ENCODE measurements at regions not wholly inside any gene's neighbourhood (a gene's known extent, or its start where the extent isn't known, plus 50 kb on each side); places are given as distances from the start of the nearest gene placed in this dataset.

DNA sequence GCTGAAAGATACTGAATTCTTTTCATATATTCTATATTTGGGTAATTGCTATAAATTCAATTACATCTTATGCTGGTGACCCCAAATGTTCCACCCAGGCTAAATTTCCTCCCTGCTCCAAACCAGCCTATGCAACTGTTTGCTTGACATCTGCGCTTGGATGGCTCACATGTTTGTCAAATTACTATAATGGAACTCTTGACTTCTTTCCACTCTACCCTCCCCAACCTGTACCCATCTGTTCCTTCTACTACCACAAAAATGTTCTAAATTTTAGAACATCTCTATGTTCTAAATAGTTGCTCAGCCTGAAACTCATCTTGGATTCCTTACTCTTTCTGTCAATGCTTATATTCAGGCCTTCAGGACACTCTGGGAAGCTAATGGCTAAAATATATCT lies 249.9 kb upstream of the SMIM30 start:
- no peak for DNase-seq (ENCODE audit: low spot score in 2 of 2)
- no peaks in the 10 kb centered on the region for H3K4me1 ChIP-seq
- no peaks in the 10 kb centered on the region for H3K27me3 ChIP-seq
- no peak overlapping the region for H3K4me3 ChIP-seq
- no peaks in the 10 kb centered on the region for H3K9me3 ChIP-seq
- no peak overlapping the region for H3K27ac ChIP-seq
- no peaks in the 10 kb centered on the region for H3K36me3 ChIP-seq
- TF ChIP-seq POLR2AphosphoS5 (IDR thresholded peaks at IDR 0.05) (no peak), POLR2A (IDR thresholded peaks at IDR 0.05) (no peak)
- TF ChIP-seq, protein P1, sequence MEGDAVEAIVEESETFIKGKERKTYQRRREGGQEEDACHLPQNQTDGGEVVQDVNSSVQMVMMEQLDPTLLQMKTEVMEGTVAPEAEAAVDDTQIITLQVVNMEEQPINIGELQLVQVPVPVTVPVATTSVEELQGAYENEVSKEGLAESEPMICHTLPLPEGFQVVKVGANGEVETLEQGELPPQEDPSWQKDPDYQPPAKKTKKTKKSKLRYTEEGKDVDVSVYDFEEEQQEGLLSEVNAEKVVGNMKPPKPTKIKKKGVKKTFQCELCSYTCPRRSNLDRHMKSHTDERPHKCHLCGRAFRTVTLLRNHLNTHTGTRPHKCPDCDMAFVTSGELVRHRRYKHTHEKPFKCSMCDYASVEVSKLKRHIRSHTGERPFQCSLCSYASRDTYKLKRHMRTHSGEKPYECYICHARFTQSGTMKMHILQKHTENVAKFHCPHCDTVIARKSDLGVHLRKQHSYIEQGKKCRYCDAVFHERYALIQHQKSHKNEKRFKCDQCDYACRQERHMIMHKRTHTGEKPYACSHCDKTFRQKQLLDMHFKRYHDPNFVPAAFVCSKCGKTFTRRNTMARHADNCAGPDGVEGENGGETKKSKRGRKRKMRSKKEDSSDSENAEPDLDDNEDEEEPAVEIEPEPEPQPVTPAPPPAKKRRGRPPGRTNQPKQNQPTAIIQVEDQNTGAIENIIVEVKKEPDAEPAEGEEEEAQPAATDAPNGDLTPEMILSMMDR (IDR thresholded peaks at IDR 0.05), result no peak
- intact Hi-C loops (cut with DNase I; ENCODE audit: low total_unique reads), result no loop called here

DNA sequence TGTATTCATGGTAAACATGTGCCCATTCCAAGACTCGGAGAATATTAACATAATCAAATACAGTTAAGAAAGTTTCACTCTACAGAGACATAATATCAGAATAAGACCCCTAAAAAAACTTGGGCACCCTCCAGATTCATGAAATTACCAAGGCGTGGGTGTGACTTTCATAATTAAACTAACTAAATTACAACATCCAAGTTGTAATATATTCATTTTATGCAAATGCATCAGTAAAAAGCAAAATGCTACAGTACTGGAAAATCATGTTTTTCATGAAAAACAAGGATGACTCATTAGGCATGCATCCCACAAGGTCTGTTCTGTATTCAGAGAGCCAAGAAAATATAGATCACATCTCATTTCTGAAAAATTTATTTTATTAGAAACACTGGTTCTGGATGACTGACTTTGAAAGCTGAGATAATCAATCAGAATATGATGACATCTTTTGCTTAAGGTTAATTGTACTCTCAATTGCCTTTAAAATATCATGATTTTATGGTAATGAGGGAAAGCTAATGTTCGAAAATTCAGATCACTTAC lies 248.8 kb upstream of the SMIM30 start:
- H3K9me3 ChIP-seq, result no peaks in the 10 kb centered on the region
- H3K36me3 ChIP-seq, result no peaks in the 10 kb centered on the region
- no peak overlapping the region for H3K27ac ChIP-seq
- TF ChIP-seq, protein P1 (IDR thresholded peaks at IDR 0.05), result no peak
- no peak for TF ChIP-seq POLR2A (IDR thresholded peaks at IDR 0.05)
- no peak for TF ChIP-seq POLR2AphosphoS5 (IDR thresholded peaks at IDR 0.05)
- DNase-seq (ENCODE audit: low spot score in 2 of 2), result no peak
- no peaks in the 10 kb centered on the region for H3K4me1 ChIP-seq
- no peak overlapping the region for H3K4me3 ChIP-seq
- intact Hi-C loops (cut with DNase I; ENCODE audit: low total_unique reads), result no loop called here
- H3K27me3 ChIP-seq, result no peaks in the 10 kb centered on the region

DNA sequence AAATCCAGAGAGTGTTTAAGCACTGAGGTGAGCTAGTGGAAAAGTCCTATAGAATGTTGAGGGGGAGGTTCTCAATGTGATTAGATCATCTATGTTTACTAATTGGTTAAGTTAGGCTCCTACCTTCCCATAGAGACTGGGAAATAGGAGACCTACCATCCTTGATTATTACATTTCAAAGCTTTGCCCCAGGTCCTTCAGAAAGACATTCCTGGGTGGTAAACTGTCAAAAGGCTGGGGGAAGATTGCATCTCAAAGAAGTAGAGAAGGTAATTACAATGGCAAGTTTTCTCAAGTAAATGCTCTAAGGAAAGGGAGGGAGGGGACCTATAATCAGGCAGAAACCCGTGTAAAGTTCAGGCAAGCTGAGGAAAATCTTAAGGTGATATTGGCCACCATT lies 247.8 kb upstream of the SMIM30 start:
- TF ChIP-seq POLR2A (IDR thresholded peaks at IDR 0.05) (no peak), POLR2AphosphoS5 (IDR thresholded peaks at IDR 0.05) (no peak)
- TF ChIP-seq, protein P1 (IDR thresholded peaks at IDR 0.05), result no peak
- DNase-seq (ENCODE audit: low spot score in 2 of 2), result no peak
- Histone ChIP-seq H3K4me3 (no peak overlapping the region), H3K36me3 (no peaks in the 10 kb centered on the region), H3K4me1 (no peaks in the 10 kb centered on the region), H3K9me3 (no peaks in the 10 kb centered on the region), H3K27me3 (no peaks in the 10 kb centered on the region), H3K27ac (no peak overlapping the region)
- intact Hi-C loops (cut with DNase I; ENCODE audit: low total_unique reads), result no loop called here

DNA sequence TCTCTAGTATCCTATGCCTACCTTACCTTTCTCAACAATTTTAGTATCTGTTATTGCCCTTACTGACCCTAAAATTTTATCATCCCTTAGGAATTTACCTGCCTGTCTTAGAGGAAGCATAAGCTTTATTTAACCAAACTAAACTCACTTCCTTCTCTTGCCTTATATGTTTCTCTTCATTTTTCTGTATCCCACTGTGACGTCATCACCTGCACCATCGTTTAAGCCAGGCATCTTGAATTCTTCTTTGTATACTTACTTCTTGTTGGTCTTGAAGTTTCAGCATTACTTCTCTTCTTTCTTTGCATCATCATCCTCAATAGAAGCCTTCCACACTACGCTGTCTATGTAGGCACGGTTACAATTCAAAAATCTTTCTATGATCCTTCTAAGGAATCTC lies 231.0 kb upstream of the SMIM30 start:
- H3K27me3 ChIP-seq, result no peaks in the 10 kb centered on the region
- TF ChIP-seq, protein P1 (IDR thresholded peaks at IDR 0.05), result no peak
- TF ChIP-seq POLR2AphosphoS5 (IDR thresholded peaks at IDR 0.05) (no peak), POLR2A (IDR thresholded peaks at IDR 0.05) (no peak)
- H3K4me3 ChIP-seq, result no peak overlapping the region
- DNase-seq (ENCODE audit: low spot score in 2 of 2), result no peak
- no peaks in the 10 kb centered on the region for H3K36me3 ChIP-seq
- intact Hi-C loops (cut with DNase I; ENCODE audit: low total_unique reads), result no loop called here
- H3K9me3 ChIP-seq, result no peaks in the 10 kb centered on the region
- H3K4me1 ChIP-seq, result no peaks in the 10 kb centered on the region
- no peak overlapping the region for H3K27ac ChIP-seq

DNA sequence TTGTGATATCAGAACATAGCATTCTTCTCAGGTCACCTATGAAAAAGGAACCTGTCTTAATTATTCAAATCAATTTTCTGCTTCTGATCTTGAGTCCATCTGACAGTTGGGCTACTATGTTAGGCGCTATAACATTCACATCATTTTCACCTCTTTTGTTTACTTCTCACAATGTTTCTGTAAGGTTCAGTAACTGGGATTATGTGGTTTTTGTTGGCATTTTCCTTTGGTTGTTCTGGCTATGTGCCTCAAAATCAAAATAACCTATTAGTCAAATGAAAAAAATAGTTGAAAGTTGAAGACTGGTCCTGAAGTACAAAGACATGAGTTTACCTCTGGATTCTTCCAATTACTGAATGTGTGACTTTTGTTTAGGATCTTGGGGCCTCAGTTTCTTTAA lies 221.3 kb upstream of the SMIM30 start:
- no peaks in the 10 kb centered on the region for H3K27me3 ChIP-seq
- intact Hi-C loops (cut with DNase I; ENCODE audit: low total_unique reads), result no loop called here
- H3K4me1 ChIP-seq, result no peaks in the 10 kb centered on the region
- no peak for TF ChIP-seq POLR2AphosphoS5 (IDR thresholded peaks at IDR 0.05)
- TF ChIP-seq, protein P1 (IDR thresholded peaks at IDR 0.05), result no peak
- no peak for TF ChIP-seq POLR2A (IDR thresholded peaks at IDR 0.05)
- no peak overlapping the region for H3K4me3 ChIP-seq
- DNase-seq (ENCODE audit: low spot score in 2 of 2), result no peak
- H3K9me3 ChIP-seq, result no peaks in the 10 kb centered on the region
- H3K27ac ChIP-seq, result no peak overlapping the region
- H3K36me3 ChIP-seq, result no peaks in the 10 kb centered on the region

Measured in breast epithelium (tissue), 4 donors.